ENCODE measurements at regions not wholly inside any gene's neighbourhood (a gene's known extent, or its start where the extent isn't known, plus 50 kb on each side); places are given as distances from the start of the nearest gene placed in this dataset.
"Not testable (repeated sequence)": the region's sequence is repeated elsewhere in the genome, so short reads cannot be mapped to it uniquely, and the experiment has no call there.

DNA sequence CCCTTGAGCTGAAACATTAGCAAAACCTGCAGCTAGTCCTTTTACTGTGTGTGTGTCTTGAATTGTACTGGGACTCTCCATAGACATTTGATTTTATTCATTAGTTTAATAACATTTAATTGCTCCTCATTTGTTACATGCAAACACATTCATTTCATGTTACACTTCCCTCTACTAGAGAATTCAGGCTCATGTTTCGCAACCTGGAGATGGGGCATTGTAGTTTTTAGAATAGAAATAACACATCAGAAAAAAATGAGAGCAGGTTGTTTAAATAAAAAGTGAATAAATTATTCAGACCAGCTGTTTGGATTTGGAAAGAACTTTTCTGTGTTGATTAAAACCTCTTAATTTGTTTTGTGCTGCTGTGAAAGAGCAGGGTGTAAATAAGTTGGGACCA, 243.9 kb downstream of the ETV1 start:
- no peaks in the 10 kb centered on the region for H3K36me3 ChIP-seq (ENCODE audit: control insufficient read depth, insufficient read depth, low read length)
- H3K9ac ChIP-seq (ENCODE audit: low read length) = no peak overlapping the region
- H3K4me1 ChIP-seq (ENCODE audit: control insufficient read depth, insufficient read depth, low read length) = no peaks in the 10 kb centered on the region

DNA sequence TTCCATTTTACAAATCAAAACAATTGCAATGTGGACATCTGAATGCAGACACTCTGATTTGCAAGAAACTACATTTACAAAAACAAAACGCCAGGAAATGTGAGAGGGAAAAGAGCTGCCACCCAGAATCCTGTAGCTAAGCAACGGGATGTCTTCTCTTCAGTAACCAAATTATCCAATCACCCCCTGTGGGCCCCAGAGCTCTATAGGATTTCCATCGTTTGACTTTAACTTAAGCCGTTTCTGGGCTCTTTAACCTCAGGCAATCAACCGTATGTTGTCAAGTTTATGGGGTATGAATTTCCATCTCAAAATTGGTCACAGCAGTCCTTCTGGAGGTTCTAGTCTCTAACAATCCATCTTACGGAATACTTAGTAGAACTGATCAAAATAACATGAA, 240.5 kb downstream of the ETV1 start:
- Histone ChIP-seq H3K4me1 (ENCODE audit: control insufficient read depth, insufficient read depth, low read length) (no peaks in the 10 kb centered on the region), H3K36me3 (ENCODE audit: control insufficient read depth, insufficient read depth, low read length) (no peaks in the 10 kb centered on the region), H3K9me3 (ENCODE audit: control insufficient read depth, low read length) (no peaks in the 10 kb centered on the region), H3K4me3 (ENCODE audit: low read length) (no peak overlapping the region), H3K9ac (ENCODE audit: low read length) (no peak overlapping the region), H3K27me3 (ENCODE audit: control insufficient read depth, insufficient read depth, low read length) (no peaks in the 10 kb centered on the region)

More for the DNA sequence above, 243.9 kb downstream of the ETV1 start:
- Histone ChIP-seq H3K9me3 (ENCODE audit: control insufficient read depth, low read length) (no peaks in the 10 kb centered on the region), H3K27me3 (ENCODE audit: control insufficient read depth, insufficient read depth, low read length) (no peaks in the 10 kb centered on the region), H3K4me3 (ENCODE audit: low read length) (no peak overlapping the region)

- Histone ChIP-seq H3K36me3 (ENCODE audit: control insufficient read depth, insufficient read depth, low read length) (no peaks in the 10 kb centered on the region), H3K4me1 (ENCODE audit: control insufficient read depth, insufficient read depth, low read length) (no peaks in the 10 kb centered on the region), H3K9me3 (ENCODE audit: control insufficient read depth, low read length) (no peaks in the 10 kb centered on the region), H3K4me3 (ENCODE audit: low read length) (no peak overlapping the region), H3K27me3 (ENCODE audit: control insufficient read depth, insufficient read depth, low read length) (no peaks in the 10 kb centered on the region), H3K9ac (ENCODE audit: low read length) (no peak overlapping the region)
Measured at GRCh38 chr7:13749636-13750035, 239.8 kb downstream of the ETV1 start.

DNA sequence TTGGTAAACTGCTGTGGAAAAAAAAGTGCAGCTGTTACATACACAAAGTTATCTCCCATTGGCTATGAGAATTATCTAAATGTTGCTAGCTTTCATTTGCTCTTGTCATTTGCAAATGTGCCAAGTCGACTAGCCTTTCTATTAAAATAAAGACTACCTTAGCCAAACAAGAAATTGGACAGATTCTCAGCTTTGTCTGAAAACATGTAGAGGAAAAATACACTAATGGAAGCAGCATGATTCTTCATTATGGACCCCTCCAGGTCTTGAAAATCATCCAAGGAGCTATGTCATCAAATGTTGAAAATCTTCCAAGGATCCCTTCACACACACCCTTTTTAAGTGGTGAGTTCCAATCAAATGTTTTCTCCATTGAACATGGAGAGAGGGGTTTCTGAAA, 237.7 kb downstream of the ETV1 start:
- no peaks in the 10 kb centered on the region for H3K9me3 ChIP-seq (ENCODE audit: control insufficient read depth, low read length)
- no peak overlapping the region for H3K9ac ChIP-seq (ENCODE audit: low read length)
- no peaks in the 10 kb centered on the region for H3K36me3 ChIP-seq (ENCODE audit: control insufficient read depth, insufficient read depth, low read length)
- no peaks in the 10 kb centered on the region for H3K4me1 ChIP-seq (ENCODE audit: control insufficient read depth, insufficient read depth, low read length)
- no peak overlapping the region for H3K4me3 ChIP-seq (ENCODE audit: low read length)
- H3K27me3 ChIP-seq (ENCODE audit: control insufficient read depth, insufficient read depth, low read length) = no peaks in the 10 kb centered on the region

GRCh38 chr7:13757841-13758240, 231.6 kb downstream of the ETV1 start:
- Histone ChIP-seq H3K4me1 (ENCODE audit: control insufficient read depth, insufficient read depth, low read length) (no peaks in the 10 kb centered on the region), H3K36me3 (ENCODE audit: control insufficient read depth, insufficient read depth, low read length) (no peaks in the 10 kb centered on the region)

GRCh38 chr7:13765853-13766252, 223.6 kb downstream of the ETV1 start:
- H3K4me1 ChIP-seq (ENCODE audit: control insufficient read depth, insufficient read depth, low read length); H3K9ac ChIP-seq (ENCODE audit: low read length); H3K36me3 ChIP-seq (ENCODE audit: control insufficient read depth, insufficient read depth, low read length); H3K9me3 ChIP-seq (ENCODE audit: control insufficient read depth, low read length); H3K4me3 ChIP-seq (ENCODE audit: low read length); H3K27me3 ChIP-seq (ENCODE audit: control insufficient read depth, insufficient read depth, low read length): not testable (repeated sequence)

More at GRCh38 chr7:13757841-13758240, 231.6 kb downstream of the ETV1 start:
- no peaks in the 10 kb centered on the region for H3K9me3 ChIP-seq (ENCODE audit: control insufficient read depth, low read length)
- no peaks in the 10 kb centered on the region for H3K27me3 ChIP-seq (ENCODE audit: control insufficient read depth, insufficient read depth, low read length)
- no peak overlapping the region for H3K4me3 ChIP-seq (ENCODE audit: low read length)
- H3K9ac ChIP-seq (ENCODE audit: low read length) = no peak overlapping the region

- H3K36me3 ChIP-seq (ENCODE audit: control insufficient read depth, insufficient read depth, low read length) = no peaks in the 10 kb centered on the region
- H3K4me1 ChIP-seq (ENCODE audit: control insufficient read depth, insufficient read depth, low read length) = no peaks in the 10 kb centered on the region
- no peak overlapping the region for H3K4me3 ChIP-seq (ENCODE audit: low read length)
- no peaks in the 10 kb centered on the region for H3K9me3 ChIP-seq (ENCODE audit: control insufficient read depth, low read length)
- H3K9ac ChIP-seq (ENCODE audit: low read length) = no peak overlapping the region
- H3K27me3 ChIP-seq (ENCODE audit: control insufficient read depth, insufficient read depth, low read length) = no peaks in the 10 kb centered on the region
Measured at GRCh38 chr7:13770305-13770704, 219.2 kb downstream of the ETV1 start.

DNA sequence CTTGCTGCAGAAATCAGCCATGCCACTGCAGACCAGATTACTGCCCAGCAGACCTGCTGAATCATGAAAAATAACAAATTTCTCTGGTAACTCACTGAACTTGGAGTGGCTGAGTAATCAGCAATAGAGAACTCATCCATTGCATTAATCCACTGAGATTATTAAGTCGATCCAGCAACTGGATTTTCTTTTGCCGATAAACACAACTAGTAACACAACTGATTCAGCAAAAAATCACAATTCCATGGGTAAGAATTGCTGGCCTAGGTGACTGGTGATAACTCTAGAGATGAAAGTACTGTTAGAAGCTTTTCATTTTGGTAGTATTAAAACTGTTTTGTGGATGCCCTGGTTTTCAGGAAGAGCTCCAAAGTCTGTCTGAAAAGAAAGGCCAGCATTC, 214.5 kb downstream of the ETV1 start:
- H3K4me3 ChIP-seq (ENCODE audit: low read length) = no peak overlapping the region
- H3K9ac ChIP-seq (ENCODE audit: low read length) = no peak overlapping the region
- H3K9me3 ChIP-seq (ENCODE audit: control insufficient read depth, low read length) = no peaks in the 10 kb centered on the region
- no peaks in the 10 kb centered on the region for H3K27me3 ChIP-seq (ENCODE audit: control insufficient read depth, insufficient read depth, low read length)
- H3K36me3 ChIP-seq (ENCODE audit: control insufficient read depth, insufficient read depth, low read length) = no peaks in the 10 kb centered on the region
- no peaks in the 10 kb centered on the region for H3K4me1 ChIP-seq (ENCODE audit: control insufficient read depth, insufficient read depth, low read length)

DNA sequence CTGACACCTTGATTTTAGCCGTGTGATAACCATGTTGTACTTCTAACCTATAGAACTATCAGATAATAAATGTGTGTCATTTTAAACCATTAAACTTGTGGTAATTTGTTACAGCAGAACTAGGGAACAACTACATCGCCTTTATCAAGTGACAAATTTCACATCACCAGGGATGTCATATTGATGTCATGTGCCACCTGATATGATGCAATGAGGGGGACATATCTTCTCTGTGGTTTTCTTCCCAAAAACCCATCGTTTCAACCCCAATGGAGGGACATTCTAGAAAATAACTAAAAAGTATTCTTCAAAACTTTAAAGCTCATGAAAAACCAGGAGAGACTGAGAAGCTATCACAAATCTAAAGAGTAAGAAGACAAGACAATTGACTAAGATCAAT, 212.2 kb downstream of the ETV1 start:
- no peaks in the 10 kb centered on the region for H3K36me3 ChIP-seq (ENCODE audit: control insufficient read depth, insufficient read depth, low read length)
- no peak overlapping the region for H3K4me3 ChIP-seq (ENCODE audit: low read length)
- H3K9ac ChIP-seq (ENCODE audit: low read length) = no peak overlapping the region
- H3K27me3 ChIP-seq (ENCODE audit: control insufficient read depth, insufficient read depth, low read length) = no peaks in the 10 kb centered on the region
- no peaks in the 10 kb centered on the region for H3K4me1 ChIP-seq (ENCODE audit: control insufficient read depth, insufficient read depth, low read length)
- H3K9me3 ChIP-seq (ENCODE audit: control insufficient read depth, low read length) = no peaks in the 10 kb centered on the region

DNA sequence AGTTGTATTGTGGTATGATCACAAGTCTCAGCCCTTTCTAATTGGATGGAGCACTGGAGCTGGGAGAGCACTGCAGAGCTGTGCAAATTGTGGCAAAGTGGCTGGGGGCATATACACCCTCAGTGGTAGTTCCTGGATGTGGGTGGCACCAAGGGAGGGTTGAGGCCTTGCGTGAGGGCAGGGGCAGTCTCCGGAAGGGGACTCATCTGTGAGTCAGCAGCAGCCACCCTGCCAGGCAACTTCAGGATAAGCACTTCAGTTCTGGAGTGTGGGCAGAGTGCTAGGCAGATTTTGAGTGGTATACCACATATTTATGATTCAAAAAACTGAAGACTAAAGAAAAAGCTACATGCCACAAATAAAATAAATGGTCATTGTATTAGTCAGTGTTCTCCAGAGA, 210.5 kb downstream of the ETV1 start:
- Histone ChIP-seq H3K9me3 (ENCODE audit: control insufficient read depth, low read length) (no peaks in the 10 kb centered on the region), H3K27me3 (ENCODE audit: control insufficient read depth, insufficient read depth, low read length) (no peaks in the 10 kb centered on the region), H3K4me3 (ENCODE audit: low read length) (no peak overlapping the region), H3K9ac (ENCODE audit: low read length) (no peak overlapping the region), H3K36me3 (ENCODE audit: control insufficient read depth, insufficient read depth, low read length) (no peaks in the 10 kb centered on the region), H3K4me1 (ENCODE audit: control insufficient read depth, insufficient read depth, low read length) (no peaks in the 10 kb centered on the region)

GRCh38 chr7:13790611-13791010, 198.9 kb downstream of the ETV1 start:
- Histone ChIP-seq H3K27me3 (ENCODE audit: control insufficient read depth, insufficient read depth, low read length) (no peaks in the 10 kb centered on the region), H3K36me3 (ENCODE audit: control insufficient read depth, insufficient read depth, low read length) (no peaks in the 10 kb centered on the region), H3K9me3 (ENCODE audit: control insufficient read depth, low read length) (no peaks in the 10 kb centered on the region), H3K9ac (ENCODE audit: low read length) (no peak overlapping the region), H3K4me1 (ENCODE audit: control insufficient read depth, insufficient read depth, low read length) (no peaks in the 10 kb centered on the region), H3K4me3 (ENCODE audit: low read length) (no peak overlapping the region)

- H3K36me3 ChIP-seq (ENCODE audit: control insufficient read depth, insufficient read depth, low read length) = no peaks in the 10 kb centered on the region
- no peaks in the 10 kb centered on the region for H3K4me1 ChIP-seq (ENCODE audit: control insufficient read depth, insufficient read depth, low read length)
- H3K9me3 ChIP-seq (ENCODE audit: control insufficient read depth, low read length) = no peaks in the 10 kb centered on the region
- H3K9ac ChIP-seq (ENCODE audit: low read length) = no peak overlapping the region
- no peaks in the 10 kb centered on the region for H3K27me3 ChIP-seq (ENCODE audit: control insufficient read depth, insufficient read depth, low read length)
- H3K4me3 ChIP-seq (ENCODE audit: low read length) = no peak overlapping the region
Measured at GRCh38 chr7:13792208-13792607, 197.3 kb downstream of the ETV1 start.

DNA sequence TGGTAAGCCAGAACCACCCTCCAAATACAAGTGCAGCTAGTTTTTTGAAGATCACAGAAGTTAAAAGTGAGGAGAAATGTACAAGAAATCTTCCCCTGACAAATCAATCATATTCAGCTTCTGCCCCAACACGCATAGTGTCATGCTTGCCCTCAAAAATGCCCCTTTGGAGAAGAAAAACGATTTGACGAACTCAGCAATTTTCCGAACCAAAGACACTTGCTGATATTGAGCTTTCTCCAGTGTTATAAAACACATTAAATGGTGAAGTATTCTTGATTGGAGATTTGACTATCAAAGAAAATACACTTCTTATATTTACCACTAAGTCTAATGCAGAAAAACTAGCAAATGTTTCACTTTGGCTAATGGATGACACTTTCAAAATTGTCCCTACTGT, 195.5 kb downstream of the ETV1 start:
- Histone ChIP-seq H3K9ac (ENCODE audit: low read length) (no peak overlapping the region), H3K4me1 (ENCODE audit: control insufficient read depth, insufficient read depth, low read length) (no peaks in the 10 kb centered on the region), H3K9me3 (ENCODE audit: control insufficient read depth, low read length) (no peaks in the 10 kb centered on the region), H3K36me3 (ENCODE audit: control insufficient read depth, insufficient read depth, low read length) (no peaks in the 10 kb centered on the region), H3K27me3 (ENCODE audit: control insufficient read depth, insufficient read depth, low read length) (no peaks in the 10 kb centered on the region), H3K4me3 (ENCODE audit: low read length) (no peak overlapping the region)
